GM12874 (cell line): ENCODE measurements at regions not wholly inside any gene's neighbourhood (a gene's known extent, or its start where the extent isn't known, plus 50 kb on each side); places are given as distances from the start of the nearest gene placed in this dataset.

Experiments
- CTCF ChIP-seq: IDR thresholded peaks from 2 replicates; pipeline ENCODE4 v1.5.1; 2011; ENCODE audit warnings: low read depth, mild to moderate bottlenecking, control low read depth, low read length, moderate library complexity; ENCODE audit not compliant: insufficient read depth

GRCh38 chr13:31610270-31610998 is 128.9 kb upstream of the RXFP2 start:
- TF ChIP-seq CTCF, result no peak

- no peak for TF ChIP-seq CTCF
These were observed 128.1 kb upstream of the RXFP2 start for GRCh38 chr13:31611214-31611613.

- no peak for TF ChIP-seq CTCF
These were observed 125.3 kb upstream of the RXFP2 start for GRCh38 chr13:31614073-31614472.

GRCh38 chr13:31614704-31615103 is 124.6 kb upstream of the RXFP2 start:
- no peak for TF ChIP-seq CTCF

- TF ChIP-seq CTCF, result no peak
These were observed 114.2 kb upstream of the RXFP2 start for GRCh38 chr13:31625115-31625514.

GRCh38 chr13:31627097-31627845 is 112.1 kb upstream of the RXFP2 start:
- TF ChIP-seq CTCF, result no peak

- no peak for TF ChIP-seq CTCF
These were observed 110.1 kb upstream of the RXFP2 start for GRCh38 chr13:31629085-31629780.
